HG03135 (cell line): ENCODE measurements at regions not wholly inside any gene's neighbourhood (a gene's known extent, or its start where the extent isn't known, plus 50 kb on each side); places are given as distances from the start of the nearest gene placed in this dataset.

ENCODE experiments used
- ATAC-seq: cut with Tn5 transposase; IDR thresholded peaks from one replicate; pipeline ENCODE4 v1.9.1; 2021; ENCODE audit warnings: mild to moderate bottlenecking, moderate library complexity; ENCODE audit not compliant: unreplicated experiment

DNA sequence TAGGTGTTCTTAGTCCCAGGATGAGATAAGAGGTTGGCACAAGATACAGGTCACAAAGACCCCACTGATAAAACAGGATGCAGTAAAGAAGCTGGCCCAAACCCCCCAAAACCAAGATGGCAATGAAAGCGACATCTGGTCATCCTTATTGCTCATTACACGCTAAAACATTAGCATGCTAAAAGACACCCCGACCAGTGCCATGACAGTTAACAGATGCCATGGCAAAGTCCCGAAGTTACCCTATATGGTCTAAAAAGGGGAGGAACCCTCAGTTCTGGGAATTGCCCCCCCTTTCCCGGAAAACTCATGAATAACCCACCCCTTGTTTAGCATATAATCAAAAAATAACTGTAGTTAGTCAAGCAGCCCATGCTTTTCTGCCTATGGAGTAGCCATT, 251.1 kb downstream of the SLC4A3 start:
- ATAC-seq: no peak

DNA sequence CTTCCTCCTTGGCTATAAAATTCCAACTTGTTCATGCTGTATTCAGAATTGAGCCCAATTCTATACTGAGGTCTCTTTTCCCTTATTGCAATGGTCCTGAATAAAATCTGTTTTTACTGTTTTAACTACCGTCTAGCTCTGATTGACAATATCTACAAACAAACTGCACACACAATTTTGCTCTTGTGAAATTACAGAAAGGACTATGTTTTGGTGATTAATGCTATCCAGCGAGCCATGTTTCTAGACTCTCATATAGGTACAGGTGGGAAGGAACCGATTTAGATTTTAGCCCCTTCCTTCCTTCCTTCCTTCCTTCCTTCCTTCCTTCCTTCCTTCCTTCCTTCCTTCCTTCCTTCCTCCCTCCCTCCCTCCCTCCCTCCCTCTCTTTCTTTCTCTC, 254.4 kb downstream of the SLC4A3 start:
- ATAC-seq: no peak

DNA sequence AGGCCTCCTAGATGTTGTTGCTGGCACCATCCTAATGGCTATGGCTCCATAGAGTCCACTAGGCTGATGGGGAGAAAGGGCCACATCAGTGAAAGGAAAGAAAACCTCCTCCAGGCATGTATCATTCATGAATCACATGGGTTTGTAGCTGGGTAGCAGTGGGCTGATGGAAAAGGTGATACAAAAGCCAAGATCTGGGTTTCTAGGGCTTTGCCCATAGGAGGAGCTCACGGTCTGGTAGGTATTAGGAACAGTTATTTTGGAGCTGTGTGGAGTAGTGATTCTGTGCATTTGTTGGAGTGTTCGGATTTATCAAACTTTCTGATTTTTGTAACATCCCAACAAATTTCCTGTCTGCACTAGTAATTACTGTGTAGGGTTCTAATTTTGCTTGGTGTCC, 259.2 kb downstream of the SLC4A3 start:
- ATAC-seq: no peak

DNA sequence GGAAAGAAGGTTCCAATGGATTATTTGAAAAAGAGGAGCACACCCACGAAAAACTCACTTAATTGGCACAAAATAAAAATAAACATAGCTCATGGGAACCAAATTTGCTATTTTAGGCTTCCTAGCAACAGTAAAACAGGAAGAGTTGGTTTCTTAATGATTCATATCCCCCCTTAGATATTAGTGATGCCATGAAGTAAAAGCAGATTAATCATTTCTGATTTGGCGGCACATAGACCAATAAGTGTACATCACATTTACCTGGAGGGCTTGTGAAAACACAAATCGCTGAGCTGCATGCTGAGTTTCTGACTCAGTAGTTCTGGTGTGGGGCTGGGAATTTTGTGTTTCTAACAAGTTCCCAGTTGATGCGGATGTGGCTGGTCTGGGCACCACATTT, 260.4 kb downstream of the SLC4A3 start:
- no peak for ATAC-seq

DNA sequence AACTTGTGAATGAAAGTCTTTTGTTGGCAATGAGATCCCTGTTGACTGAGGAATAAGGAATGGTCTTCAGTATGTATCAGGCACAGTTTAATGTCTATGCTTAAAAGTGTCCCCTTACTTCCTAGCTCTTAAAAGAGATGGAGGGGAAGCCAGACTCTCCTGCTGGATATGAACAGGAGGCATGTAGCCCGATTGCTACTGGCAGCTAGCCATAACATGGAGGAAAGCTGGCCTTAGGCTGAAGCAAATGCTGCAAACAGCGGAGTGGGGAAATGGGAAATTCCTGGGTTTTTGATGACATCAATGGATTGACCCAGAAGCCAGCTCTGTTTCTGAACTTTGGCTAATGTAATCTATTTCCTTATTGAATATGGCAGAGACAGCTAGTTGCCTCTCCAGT, 266.1 kb downstream of the SLC4A3 start:
- ATAC-seq: no peak

DNA sequence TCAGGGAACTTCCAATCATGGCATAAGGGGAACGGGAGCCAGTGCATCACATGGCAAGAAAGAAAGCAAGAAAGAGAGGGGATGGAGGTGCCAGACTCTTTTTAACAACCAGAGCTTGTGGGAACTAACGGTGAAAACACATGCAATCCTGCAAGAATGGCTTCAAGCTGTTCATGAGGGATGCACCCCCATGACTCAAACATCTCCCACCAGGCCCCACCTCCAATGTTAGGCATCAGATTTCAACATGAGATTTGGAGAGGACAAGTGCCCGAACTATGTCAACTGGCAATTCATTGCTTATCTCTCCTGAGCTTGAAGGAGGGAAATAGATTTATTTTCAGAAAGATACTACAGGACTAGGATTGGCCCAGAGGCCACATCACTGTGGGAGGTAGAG, 270.0 kb downstream of the SLC4A3 start:
- no peak for ATAC-seq

DNA sequence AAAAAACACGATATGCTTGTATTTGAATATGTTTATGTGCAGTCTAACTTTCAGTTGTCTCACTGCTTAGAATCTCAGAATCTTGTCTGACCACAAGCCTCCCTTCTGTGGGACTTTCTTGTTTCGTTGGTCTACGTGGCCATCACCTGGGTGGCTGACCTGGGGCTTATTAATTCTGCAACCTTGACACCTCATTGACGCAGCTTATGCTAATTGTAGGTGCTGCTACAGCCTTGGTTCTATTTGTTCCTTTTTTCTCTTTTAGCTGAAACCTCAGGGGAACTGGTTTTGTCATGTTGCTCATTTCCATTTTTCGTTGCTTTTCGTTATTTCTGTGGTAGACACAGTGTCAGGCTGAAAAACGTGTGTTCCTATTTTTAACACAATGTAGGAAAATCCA, 273.7 kb downstream of the SLC4A3 start:
- ATAC-seq: peak; percentile 70

DNA sequence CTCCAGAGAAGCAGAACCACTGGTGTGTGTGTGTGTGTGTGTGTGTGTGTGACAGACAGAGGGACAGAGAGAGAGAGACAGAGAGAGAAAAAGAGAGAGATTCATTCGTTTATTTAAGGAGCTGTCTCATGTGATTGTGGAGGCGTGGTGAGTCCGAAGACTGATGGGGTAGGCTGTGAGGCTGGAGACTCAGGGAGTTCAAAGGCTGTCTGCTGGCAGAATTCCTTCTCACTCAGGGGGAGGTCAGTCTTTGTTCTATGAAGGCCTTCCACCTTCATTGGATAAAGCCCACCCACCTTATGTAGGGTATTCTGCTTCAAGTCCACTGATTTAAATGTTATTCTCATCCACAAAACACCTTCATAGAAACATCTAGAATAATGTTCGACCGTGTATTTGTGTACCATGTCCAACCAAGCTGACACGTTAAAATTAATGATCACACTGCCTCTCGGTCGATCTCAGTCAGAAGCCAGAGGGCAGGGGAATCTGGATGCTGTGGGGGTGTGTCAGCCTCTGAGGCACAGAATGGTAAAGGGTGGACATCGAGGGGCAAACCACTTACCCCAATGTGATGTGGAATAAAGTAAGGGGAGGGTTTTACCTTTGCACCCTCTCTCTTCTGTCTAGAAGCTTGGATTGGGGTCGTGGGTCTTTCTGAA, 275.6 kb downstream of the SLC4A3 start:
- no peak for ATAC-seq

DNA sequence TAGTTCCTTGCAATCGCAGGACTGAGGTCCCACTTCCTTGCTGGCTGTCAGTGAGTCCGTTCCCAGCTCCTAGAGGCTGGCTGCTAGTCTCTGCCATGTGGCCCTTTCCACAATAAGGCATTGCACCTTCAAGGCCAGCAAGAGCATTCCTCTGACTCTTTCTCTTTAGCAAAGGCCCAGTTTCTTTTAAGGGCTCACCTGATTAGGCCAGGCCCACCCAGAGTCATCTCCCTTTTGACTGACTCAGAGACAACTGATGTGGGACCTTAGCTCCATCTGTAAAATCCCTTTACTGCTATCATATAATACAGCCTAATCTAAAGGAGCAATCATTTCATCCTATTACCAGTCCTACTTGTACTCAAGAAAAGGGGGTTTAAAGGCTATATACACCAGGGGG, 278.2 kb downstream of the SLC4A3 start:
- ATAC-seq: no peak

DNA sequence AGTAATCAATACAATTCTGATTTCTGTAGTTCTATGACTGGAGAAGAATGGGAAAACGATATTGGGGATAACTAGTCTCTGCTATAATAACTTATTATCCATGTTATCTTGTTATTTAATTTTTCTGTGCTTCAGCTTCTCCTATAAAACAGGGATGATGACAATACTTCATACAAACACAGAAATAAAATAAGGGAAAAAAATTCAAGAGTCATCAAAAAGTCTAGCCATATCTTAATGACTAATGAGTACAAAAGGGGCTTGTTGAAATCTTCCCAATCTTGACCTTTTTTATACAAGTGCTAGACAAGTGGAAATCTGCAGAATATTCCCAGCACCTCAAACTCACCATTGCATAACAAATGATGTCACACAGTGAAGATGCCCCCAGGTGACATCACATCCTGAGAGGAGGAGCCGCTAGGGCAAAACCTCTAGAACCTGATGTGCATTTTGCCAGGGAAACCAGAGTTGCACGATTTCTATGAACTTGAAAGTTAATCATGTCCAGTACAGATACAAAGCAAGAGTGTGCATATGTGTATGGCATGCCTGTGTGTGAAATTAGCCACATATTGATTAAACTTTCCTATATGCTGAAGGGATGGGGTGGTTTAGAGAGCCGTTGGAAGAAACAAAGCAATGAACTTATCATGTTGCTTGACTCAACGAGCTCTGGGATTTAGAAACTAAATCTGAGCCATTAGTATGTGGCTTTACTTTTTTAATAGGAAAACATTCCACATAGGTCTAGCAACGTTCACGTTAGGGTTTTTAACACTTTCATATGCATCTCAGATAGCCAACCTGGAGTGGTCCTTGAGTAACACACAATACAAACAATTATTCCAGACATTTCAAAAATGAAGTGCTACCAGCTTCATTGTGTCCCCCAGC, 278.9 kb downstream of the SLC4A3 start:
- ATAC-seq: no peak

DNA sequence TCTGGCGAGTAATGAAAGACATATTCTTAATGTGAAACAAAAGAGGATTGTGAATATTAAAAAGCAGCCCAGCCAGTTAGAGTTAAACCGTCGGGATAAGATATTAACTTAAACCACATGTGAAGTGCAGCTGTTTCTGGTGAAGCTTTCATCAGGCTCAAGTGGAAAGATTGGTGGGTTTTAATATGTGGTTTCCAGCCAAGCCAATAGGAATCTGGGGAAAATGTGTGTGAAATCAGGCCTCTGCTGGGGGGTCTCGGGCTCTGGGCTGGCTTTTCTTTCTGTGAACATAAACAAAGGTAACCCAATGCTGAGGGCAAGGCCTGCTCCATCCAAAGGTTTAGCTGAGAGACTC, 279.6 kb downstream of the SLC4A3 start:
- ATAC-seq: no peak

DNA sequence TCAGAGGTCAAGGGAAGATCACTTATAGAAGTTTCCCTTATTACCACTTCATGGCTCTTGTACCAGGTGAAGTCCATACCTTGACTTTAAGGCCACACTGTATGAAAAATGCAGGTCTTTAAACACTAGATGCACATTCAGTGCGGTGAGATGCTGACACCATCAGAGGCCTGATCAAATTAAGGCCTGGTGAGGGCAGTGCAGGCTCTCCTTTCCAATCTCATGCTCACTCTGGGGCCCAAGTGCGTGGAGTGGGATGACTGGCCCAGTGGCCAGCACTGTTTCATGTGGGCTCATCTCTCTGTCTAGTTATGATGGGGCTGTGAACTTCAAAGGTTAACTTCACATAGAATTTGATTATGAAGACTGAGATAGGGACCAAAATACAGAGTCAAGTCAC, 281.1 kb downstream of the SLC4A3 start:
- ATAC-seq: no peak

DNA sequence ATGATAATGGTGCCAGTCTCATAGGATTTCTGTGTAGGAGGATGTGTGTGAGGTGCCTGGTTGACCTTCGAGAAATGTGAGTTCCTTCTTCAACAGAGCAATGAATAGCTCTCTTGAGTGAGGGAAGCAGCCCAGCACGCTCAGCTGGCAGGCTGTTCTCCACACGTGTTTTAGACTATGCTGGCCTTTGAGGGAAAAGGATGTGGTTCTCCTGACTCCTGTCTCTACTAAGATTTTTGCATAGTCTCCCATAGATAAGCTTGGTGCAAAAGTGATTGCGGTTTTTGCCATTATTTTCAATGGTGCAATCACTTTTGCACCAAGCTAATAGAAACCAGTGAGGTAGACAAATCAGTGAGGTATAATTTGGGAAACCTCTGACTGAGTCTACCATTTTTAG, 284.1 kb downstream of the SLC4A3 start:
- no peak for ATAC-seq

DNA sequence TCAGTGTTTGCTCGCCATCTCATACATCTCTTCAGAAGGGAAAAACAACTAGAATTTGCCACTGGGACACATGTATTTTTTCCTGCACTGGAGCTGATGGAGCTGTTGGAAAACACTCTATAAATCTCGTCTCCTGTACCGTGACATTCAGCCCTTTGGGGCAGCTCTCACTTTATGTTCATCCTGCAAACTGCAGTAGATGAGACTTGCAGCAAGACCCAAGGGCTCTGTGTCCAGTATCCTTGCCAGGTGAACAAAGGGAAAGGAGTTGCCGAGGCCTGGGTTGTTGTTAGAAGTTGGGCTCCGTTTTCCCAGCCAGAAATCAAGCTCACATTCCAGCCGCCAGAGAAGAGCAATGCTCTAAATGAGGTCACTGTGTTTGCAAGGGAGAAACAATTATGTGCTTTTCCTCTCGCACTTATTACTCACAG, 285.1 kb downstream of the SLC4A3 start:
- no peak for ATAC-seq

DNA sequence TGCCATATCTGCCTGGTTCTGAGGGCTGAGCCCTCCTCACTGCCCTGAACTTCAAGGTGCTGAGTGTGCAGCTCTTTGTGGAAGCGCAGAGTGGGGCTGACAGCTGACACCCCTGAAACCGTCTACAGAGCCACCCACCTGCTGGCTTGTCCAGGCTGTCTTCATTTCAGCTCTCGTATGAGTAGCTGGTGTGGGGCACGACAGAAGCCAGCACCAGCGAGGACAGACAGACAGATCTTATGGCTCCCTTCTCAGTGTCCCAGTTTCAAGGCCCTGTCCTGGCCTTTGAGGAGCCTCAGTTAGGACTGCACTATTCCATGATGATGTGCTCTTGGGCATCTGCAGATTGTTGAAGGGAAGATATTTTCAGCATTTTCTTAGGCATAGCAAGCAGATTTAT, 287.1 kb downstream of the SLC4A3 start:
- ATAC-seq: no peak

DNA sequence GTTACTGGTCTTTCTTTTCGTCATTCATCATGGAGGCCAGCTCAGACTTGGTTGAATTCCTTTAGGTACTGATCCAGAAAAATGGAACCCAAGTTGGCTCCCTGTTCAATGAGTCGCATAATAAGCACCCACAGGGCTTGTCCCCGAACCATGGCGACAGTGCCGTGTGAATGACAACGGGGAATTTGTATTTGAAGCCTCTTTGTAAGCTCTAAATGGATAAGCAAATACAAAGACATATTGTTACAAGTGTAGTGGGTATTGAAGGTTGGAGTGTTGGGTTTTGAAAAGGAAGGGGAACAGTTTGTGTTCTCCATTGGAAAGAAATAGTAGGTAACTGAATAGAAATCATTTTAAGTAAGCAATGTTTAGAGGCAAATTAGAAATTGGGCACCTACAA, 288.9 kb downstream of the SLC4A3 start:
- ATAC-seq: no peak

DNA sequence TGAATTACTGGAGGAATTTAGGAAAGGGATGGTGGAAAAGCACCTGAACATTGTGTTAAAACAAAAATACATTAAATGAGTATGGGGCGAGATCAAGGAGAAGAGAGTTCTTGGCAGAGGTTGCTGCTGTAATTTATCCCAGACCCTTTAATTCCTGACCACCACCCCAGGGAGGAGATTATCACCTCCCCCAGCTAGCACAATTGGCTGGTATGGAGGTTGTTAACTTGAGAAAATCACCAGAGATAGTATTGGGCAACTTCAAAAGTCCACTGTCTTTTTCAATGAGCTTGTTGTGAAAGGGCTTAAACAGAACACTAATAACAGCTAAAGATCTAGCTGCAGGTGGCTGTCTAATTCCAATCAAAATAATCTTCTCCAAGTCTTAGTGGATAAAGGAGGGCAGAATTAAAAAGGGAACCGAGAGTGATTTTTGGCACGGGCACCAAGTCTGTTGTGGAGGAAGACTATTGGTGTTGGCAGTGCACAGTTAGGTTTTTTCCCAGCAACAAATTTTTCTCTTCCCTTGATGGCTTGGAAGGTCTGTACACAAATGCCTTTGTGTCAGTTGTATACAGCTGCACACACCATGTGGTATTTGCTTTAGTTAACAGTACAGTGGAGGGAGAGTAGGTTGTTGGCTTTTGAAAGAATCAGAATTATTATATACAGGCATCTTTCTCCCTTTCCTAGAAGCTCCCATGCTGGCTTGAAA, 289.5 kb downstream of the SLC4A3 start:
- no peak for ATAC-seq

DNA sequence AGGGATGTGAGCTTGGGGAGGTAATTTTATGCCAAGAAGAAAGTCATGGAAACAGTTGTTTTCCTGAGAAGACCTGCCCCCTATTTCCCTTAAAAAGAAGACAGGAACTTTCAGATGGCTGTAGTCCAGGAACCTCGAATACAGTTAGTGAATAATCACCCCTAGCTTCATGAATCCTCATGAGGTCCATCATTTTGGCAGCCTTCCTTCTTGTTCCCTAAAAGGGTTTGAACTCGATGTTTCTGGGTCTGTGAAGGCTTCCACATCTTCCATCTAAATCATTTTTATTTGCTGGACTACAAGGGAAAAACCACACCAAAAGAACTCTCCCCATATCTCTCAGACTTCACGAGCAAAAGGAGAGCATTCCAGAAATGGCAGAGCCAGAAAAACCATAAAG, 290.8 kb downstream of the SLC4A3 start:
- ATAC-seq: no peak

DNA sequence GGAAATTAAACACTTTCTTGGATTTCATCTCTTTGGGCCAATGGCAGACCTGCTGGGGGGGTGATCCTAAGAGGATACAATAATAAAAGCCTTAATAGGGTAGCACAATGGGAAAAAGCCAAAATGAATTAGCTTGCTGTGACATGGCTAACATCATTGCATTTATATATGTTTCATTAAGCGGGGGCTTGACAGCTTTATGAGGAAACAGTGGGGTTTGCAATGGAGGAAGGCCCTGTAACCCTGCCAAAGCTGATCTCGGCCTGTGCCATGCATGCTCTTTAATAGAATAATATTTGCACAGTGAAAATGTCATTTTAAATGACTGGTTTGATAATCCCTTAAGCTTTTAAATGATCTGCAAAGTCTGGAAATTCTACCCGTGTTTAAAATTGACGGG, 291.5 kb downstream of the SLC4A3 start:
- no peak for ATAC-seq

DNA sequence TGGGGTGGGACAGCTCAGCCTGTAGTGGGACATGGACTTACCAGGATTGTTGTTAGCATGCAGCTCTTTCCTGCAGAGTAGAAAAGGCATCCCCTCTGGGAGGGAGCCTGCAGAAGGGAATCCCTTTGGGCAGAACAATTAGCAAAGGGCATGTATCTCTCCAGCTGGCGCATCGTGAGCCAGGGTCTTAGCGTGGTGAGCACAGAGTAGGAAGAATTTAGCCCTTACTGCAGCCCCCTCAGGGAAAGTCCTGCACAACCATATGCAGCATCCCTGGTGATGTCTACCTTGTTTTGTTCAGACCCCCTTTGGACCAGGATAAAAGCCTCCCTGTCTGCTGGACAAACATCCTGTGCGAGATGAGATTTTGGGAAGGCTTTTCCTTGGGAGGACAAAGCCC, 292.1 kb downstream of the SLC4A3 start:
- no peak for ATAC-seq

DNA sequence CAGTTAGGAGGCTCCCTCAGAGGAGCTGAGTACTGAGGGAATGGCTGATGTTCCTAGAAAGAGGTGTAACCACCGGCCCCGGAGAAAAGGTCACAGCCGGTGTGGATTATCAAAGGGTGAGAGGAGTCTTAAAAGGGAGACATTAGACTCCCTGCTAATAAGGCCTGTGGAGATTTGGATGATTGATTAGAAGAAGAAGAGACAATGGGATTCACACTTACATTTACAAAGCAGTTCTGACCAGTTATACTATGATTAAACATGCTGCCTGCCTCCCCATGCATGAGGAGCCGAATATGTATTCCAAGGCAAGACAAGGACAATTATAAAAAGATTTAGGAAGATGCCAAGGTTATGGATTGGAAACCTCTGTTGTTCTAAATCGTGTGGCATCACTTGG, 302.4 kb downstream of the SLC4A3 start:
- no peak for ATAC-seq

DNA sequence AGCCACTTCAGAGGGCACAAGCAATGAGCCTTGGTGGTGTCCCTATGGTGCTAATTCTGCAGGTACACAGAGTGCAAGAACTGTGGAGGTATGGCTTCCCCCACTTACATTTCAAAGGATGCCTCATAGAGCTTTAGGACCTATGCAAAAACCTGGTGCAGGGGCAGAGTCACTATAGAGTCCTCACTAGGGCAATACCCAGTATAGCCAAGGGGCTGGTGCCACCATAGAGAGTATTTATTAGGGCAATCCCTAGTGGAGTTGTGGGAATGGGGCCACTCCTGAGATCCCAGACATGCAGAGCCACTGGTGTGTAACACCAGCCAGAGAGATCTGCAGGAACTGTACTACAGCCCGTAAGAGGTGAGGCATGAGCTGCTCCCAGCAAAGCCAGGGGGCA, 312.2 kb downstream of the SLC4A3 start:
- no peak for ATAC-seq
